ENCODE measurements at regions not wholly inside any gene's neighbourhood (a gene's known extent, or its start where the extent isn't known, plus 50 kb on each side); places are given as distances from the start of the nearest gene placed in this dataset.

DNA sequence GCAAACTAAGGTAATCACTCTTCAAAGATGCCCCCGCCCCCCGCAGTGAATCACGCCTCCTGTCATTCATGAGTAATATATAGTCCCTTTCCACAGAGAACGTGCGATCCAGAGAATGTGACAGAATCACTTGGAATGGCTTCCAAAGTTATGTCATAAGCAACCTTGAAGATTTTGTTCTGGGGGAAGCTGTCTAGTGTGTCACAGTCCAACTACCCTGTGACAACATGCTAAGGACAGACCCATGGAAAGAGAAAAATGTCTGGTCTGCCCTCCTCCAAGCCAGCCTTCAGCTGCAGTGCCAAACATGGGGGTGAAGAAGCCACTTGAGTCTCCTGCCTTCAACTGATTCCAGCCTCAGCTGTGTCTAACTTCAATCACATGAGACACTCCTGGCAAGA is 259.1 kb downstream of the SS18 start:
- H3K36me3 ChIP-seq (ENCODE audit: control insufficient read depth, insufficient read depth, low read length), result no peaks in the 10 kb centered on the region

DNA sequence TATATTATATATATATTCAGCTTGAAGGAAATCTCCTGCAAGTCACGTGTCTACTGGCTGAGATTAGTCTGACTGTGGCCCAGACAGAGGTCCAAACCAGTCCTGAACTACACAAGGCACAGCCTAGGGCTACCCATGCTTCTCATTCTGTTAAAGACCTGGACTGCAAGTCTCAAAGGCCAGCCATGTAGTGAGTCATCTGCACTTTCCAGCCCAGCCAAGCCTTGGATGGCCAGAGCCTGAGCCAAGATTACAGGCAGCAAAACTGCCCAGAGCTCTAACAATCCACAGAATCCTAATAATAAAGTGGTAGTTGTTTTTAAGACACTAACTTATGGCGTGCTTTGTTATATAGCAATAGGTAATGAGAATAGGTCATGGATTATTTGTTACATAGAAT is 259.6 kb downstream of the SS18 start:
- H3K27me3 ChIP-seq (ENCODE audit: control insufficient read depth, insufficient read depth, low read length), result no peaks in the 10 kb centered on the region
- no peaks in the 10 kb centered on the region for H3K9me3 ChIP-seq (ENCODE audit: control insufficient read depth, insufficient read depth, low read length)
- WGBS (ENCODE audit: insufficient coverage, insufficient read length), result no CpG with 5 or more reads among the region's 2 CpGs
- H3K36me3 ChIP-seq (ENCODE audit: control insufficient read depth, insufficient read depth, low read length), result no peaks in the 10 kb centered on the region
- H3K27ac ChIP-seq (ENCODE audit: low read length), result no peak overlapping the region
- H3K4me1 ChIP-seq (ENCODE audit: control insufficient read depth, insufficient read depth, low read length), result no peaks in the 10 kb centered on the region
- no peak for DNase-seq (ENCODE audit: low read depth, low spot score)
- H3K4me3 ChIP-seq (ENCODE audit: low read length), result no peak overlapping the region

More for the DNA sequence above, 259.1 kb downstream of the SS18 start:
- no peak for DNase-seq (ENCODE audit: low read depth, low spot score)
- Histone ChIP-seq H3K4me1 (ENCODE audit: control insufficient read depth, insufficient read depth, low read length) (no peaks in the 10 kb centered on the region), H3K27me3 (ENCODE audit: control insufficient read depth, insufficient read depth, low read length) (no peaks in the 10 kb centered on the region), H3K27ac (ENCODE audit: low read length) (no peak overlapping the region), H3K4me3 (ENCODE audit: low read length) (no peak overlapping the region), H3K9me3 (ENCODE audit: control insufficient read depth, insufficient read depth, low read length) (no peaks in the 10 kb centered on the region)
- no CpG with 5 or more reads among the region's 5 CpGs for WGBS (ENCODE audit: insufficient coverage, insufficient read length)

- no CpG with 5 or more reads among the region's 13 CpGs for WGBS (ENCODE audit: insufficient coverage, insufficient read length)
- no peaks in the 10 kb centered on the region for H3K36me3 ChIP-seq (ENCODE audit: control insufficient read depth, insufficient read depth, low read length)
- no peak overlapping the region for H3K27ac ChIP-seq (ENCODE audit: low read length)
- H3K4me1 ChIP-seq (ENCODE audit: control insufficient read depth, insufficient read depth, low read length), result no peaks in the 10 kb centered on the region
- no peak for DNase-seq (ENCODE audit: low read depth, low spot score)
- no peaks in the 10 kb centered on the region for H3K27me3 ChIP-seq (ENCODE audit: control insufficient read depth, insufficient read depth, low read length)
- no peak overlapping the region for H3K4me3 ChIP-seq (ENCODE audit: low read length)
- H3K9me3 ChIP-seq (ENCODE audit: control insufficient read depth, insufficient read depth, low read length), result no peaks in the 10 kb centered on the region
Observed at GRCh38 chr18:25827961-25828561, 262.4 kb downstream of the SS18 start.

DNA sequence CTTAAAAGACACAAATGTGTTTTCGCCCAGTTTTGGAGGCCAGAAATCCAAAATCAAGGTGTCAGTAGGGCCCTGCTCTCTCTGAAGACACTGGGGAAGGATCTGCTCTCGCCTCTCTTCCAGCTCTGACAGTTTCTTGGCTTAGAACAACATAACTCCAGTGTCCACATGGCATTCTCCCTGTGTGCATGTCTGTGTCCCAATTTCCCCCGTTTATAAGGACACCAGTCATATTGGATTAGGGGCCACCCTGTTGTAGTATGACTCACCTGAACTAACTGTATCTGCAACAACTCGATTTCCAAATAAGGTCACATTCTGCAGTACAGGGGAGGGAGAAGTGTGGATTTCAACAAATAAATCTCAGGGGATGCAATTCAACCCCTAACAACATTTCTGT is 263.2 kb downstream of the SS18 start:
- Histone ChIP-seq H3K9me3 (ENCODE audit: control insufficient read depth, insufficient read depth, low read length) (no peaks in the 10 kb centered on the region), H3K27ac (ENCODE audit: low read length) (no peak overlapping the region), H3K27me3 (ENCODE audit: control insufficient read depth, insufficient read depth, low read length) (no peaks in the 10 kb centered on the region), H3K4me3 (ENCODE audit: low read length) (no peak overlapping the region), H3K4me1 (ENCODE audit: control insufficient read depth, insufficient read depth, low read length) (no peaks in the 10 kb centered on the region), H3K36me3 (ENCODE audit: control insufficient read depth, insufficient read depth, low read length) (no peaks in the 10 kb centered on the region)
- no CpG with 5 or more reads among the region's 4 CpGs for WGBS (ENCODE audit: insufficient coverage, insufficient read length)
- no peak for DNase-seq (ENCODE audit: low read depth, low spot score)

DNA sequence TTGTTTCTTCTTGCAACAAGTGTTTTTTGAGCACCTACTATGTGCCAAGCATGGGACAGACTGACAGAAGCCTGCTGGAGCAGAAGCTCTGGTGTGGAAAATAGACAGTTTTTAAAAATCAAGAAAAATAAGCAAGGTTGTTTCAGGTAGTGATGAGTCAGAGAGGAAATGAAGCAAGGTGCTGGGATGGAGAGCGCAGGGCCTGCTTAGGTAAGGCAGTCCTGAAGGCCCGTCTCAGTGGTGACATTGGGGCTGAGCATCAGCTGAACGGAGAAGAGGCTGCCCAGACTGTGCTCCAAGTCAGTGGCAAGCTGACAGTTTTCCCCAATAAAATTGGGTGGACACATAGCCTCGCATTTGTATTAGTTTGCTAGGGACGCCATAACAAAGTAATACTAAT is 263.6 kb downstream of the SS18 start:
- Histone ChIP-seq H3K9me3 (ENCODE audit: control insufficient read depth, insufficient read depth, low read length) (no peaks in the 10 kb centered on the region), H3K4me1 (ENCODE audit: control insufficient read depth, insufficient read depth, low read length) (no peaks in the 10 kb centered on the region), H3K36me3 (ENCODE audit: control insufficient read depth, insufficient read depth, low read length) (no peaks in the 10 kb centered on the region), H3K27ac (ENCODE audit: low read length) (no peak overlapping the region), H3K27me3 (ENCODE audit: control insufficient read depth, insufficient read depth, low read length) (no peaks in the 10 kb centered on the region), H3K4me3 (ENCODE audit: low read length) (no peak overlapping the region)
- no peak for DNase-seq (ENCODE audit: low read depth, low spot score)
- WGBS (ENCODE audit: insufficient coverage, insufficient read length), result no CpG with 5 or more reads among the region's 5 CpGs

DNA sequence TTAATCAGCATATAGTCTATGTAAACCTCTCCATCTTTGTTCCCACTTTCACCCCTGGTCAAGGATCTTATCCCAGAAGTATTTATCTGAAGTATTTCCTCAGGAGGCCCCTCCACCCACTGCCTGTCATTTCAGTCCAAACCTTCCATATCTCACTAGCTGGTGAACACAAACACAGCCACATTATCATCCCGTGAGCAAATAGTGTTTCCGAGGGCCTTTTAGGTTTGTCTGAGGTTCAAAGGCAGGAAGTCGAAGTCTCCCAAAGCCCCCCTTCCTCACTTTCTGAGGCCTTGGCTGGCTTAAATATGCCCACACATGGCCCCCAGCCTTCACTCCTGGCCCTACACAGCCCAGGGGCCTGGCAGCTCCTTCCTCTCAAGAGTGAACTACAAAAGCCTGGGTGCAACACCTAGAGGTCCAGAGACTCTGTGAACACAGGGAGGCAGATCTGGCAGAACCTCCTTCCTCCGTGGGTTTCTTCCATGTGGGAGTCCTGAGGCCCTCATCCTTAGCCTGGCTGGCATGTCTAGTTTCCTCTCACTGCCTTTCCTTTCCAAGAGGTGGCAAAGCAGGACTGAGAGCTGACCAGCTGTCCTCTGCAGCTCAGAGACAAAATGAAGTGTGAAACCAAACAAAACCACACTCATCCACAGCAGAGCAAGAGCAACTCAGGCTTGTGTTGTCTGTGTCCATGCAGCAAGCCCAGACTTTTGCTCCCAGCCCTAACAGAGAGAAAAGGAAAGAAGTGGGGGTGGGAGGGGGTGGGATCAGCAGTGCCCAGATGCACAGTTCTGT is 264.2 kb downstream of the SS18 start:
- no peak overlapping the region for H3K4me3 ChIP-seq (ENCODE audit: low read length)
- no peaks in the 10 kb centered on the region for H3K9me3 ChIP-seq (ENCODE audit: control insufficient read depth, insufficient read depth, low read length)
- H3K27ac ChIP-seq (ENCODE audit: low read length), result no peak overlapping the region
- no peaks in the 10 kb centered on the region for H3K36me3 ChIP-seq (ENCODE audit: control insufficient read depth, insufficient read depth, low read length)
- no CpG with 5 or more reads among the region's 4 CpGs for WGBS (ENCODE audit: insufficient coverage, insufficient read length)
- H3K27me3 ChIP-seq (ENCODE audit: control insufficient read depth, insufficient read depth, low read length), result no peaks in the 10 kb centered on the region
- H3K4me1 ChIP-seq (ENCODE audit: control insufficient read depth, insufficient read depth, low read length), result no peaks in the 10 kb centered on the region
- DNase-seq (ENCODE audit: low read depth, low spot score), result no peak

- no peak overlapping the region for H3K4me3 ChIP-seq (ENCODE audit: low read length)
- H3K4me1 ChIP-seq (ENCODE audit: control insufficient read depth, insufficient read depth, low read length), result no peaks in the 10 kb centered on the region
- no peaks in the 10 kb centered on the region for H3K27me3 ChIP-seq (ENCODE audit: control insufficient read depth, insufficient read depth, low read length)
- no peak overlapping the region for H3K27ac ChIP-seq (ENCODE audit: low read length)
- no peaks in the 10 kb centered on the region for H3K36me3 ChIP-seq (ENCODE audit: control insufficient read depth, insufficient read depth, low read length)
- WGBS (ENCODE audit: insufficient coverage, insufficient read length), result no CpG with 5 or more reads among the region's 6 CpGs
- no peak for DNase-seq (ENCODE audit: low read depth, low spot score)
- H3K9me3 ChIP-seq (ENCODE audit: control insufficient read depth, insufficient read depth, low read length), result no peaks in the 10 kb centered on the region
Observed at GRCh38 chr18:25825056-25825455, 265.4 kb downstream of the SS18 start.

DNA sequence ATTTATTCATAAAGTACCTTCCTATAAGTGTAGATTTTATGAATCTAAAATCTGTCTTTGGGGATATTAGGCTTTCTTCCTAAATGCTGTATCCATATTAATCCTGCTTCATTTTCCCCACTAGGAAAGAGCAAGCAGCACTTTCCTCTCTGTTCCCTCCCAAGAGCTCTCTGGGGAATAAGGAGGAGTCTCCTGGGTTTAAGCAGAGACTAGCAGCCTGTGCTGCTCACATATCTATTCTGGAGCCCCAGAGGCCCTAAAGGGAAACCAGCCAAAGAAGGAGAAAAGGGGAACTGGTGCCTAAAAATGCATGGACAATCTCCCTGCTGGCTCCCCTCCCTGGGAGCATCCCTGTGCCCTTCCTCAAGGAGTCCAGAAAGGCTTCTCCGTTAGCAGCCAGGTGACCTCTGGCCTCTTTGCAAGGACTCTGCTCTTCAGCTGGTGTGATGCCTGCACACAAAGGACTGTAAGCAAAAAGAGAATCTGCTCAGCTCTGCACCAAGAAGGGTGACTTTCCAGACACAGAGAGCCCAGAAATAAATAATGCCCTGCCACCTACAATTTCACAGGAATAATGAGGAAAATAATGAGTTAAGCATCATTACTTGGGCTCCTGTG is 270.6 kb downstream of the SS18 start:
- no peaks in the 10 kb centered on the region for H3K36me3 ChIP-seq (ENCODE audit: control insufficient read depth, insufficient read depth, low read length)
- no peak overlapping the region for H3K27ac ChIP-seq (ENCODE audit: low read length)
- no CpG with 5 or more reads among the region's 1 CpG for WGBS (ENCODE audit: insufficient coverage, insufficient read length)
- H3K4me1 ChIP-seq (ENCODE audit: control insufficient read depth, insufficient read depth, low read length), result 0 out of 2 replicates have a peak, but pooled peaks cover 2% of the 10 kb centered on the region
- H3K4me3 ChIP-seq (ENCODE audit: low read length), result no peak overlapping the region
- DNase-seq (ENCODE audit: low read depth, low spot score), result no peak
- no peaks in the 10 kb centered on the region for H3K27me3 ChIP-seq (ENCODE audit: control insufficient read depth, insufficient read depth, low read length)
- H3K9me3 ChIP-seq (ENCODE audit: control insufficient read depth, insufficient read depth, low read length), result no peaks in the 10 kb centered on the region

- Histone ChIP-seq H3K4me3 (ENCODE audit: low read length) (no peak overlapping the region), H3K9me3 (ENCODE audit: control insufficient read depth, insufficient read depth, low read length) (no peaks in the 10 kb centered on the region), H3K27me3 (ENCODE audit: control insufficient read depth, insufficient read depth, low read length) (no peaks in the 10 kb centered on the region), H3K27ac (ENCODE audit: low read length) (no peak overlapping the region), H3K4me1 (ENCODE audit: control insufficient read depth, insufficient read depth, low read length) (0 out of 2 replicates have a peak, but pooled peaks cover 2% of the 10 kb centered on the region), H3K36me3 (ENCODE audit: control insufficient read depth, insufficient read depth, low read length) (no peaks in the 10 kb centered on the region)
- WGBS (ENCODE audit: insufficient coverage, insufficient read length), result no CpG with 5 or more reads among the region's 6 CpGs
- no peak for DNase-seq (ENCODE audit: low read depth, low spot score)
Observed at GRCh38 chr18:25818505-25818904, 271.9 kb downstream of the SS18 start.

DNA sequence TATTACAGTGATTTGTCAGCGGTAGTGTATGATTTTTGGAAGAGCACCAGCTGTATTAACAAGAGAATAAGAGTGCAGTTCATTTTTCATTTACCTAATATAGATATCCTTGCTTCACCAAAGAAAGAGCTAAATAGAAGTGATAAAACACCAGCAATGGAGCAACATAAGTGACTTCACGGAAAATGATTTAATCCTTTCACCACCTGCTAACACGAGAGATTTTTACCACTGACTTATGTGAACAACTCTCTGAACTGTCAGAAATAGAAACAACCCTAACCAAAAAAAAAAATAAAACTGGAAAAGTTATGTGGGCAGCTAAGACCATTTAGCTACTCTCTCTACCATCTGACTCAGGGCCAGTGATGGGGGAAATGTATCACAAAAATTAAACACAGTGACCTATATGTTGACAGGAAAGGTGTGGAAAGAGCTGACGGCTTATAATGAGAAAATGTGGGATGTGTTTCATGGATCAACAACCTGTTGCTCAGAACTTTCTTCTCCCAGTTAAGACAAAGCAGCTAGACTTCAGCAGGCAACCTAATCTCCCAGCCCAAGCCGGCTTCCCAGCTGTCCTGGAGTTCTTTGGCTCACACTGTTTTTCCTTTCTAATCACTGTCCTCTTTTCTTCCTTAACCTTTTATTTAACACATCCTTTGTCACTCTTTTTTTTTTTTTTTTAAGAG is 272.7 kb downstream of the SS18 start:
- Histone ChIP-seq H3K27ac (ENCODE audit: low read length) (no peak overlapping the region), H3K4me1 (ENCODE audit: control insufficient read depth, insufficient read depth, low read length) (0 out of 2 replicates have a peak, but pooled peaks cover 2% of the 10 kb centered on the region), H3K36me3 (ENCODE audit: control insufficient read depth, insufficient read depth, low read length) (no peaks in the 10 kb centered on the region), H3K27me3 (ENCODE audit: control insufficient read depth, insufficient read depth, low read length) (no peaks in the 10 kb centered on the region), H3K9me3 (ENCODE audit: control insufficient read depth, insufficient read depth, low read length) (no peaks in the 10 kb centered on the region), H3K4me3 (ENCODE audit: low read length) (no peak overlapping the region)
- DNase-seq (ENCODE audit: low read depth, low spot score), result no peak
- WGBS (ENCODE audit: insufficient coverage, insufficient read length), result no CpG with 5 or more reads among the region's 5 CpGs

Measured in iPS DF 6.9 (cell line).